GM18858 (cell line): ENCODE measurements at regions not wholly inside any gene's neighbourhood (a gene's known extent, or its start where the extent isn't known, plus 50 kb on each side); places are given as distances from the start of the nearest gene placed in this dataset.
"Not testable (repeated sequence)": the region's sequence is repeated elsewhere in the genome, so short reads cannot be mapped to it uniquely, and the experiment has no call there.

Experiments
- ATAC-seq: cut with Tn5 transposase; IDR thresholded peaks from one replicate; pipeline ENCODE4 v1.9.1; 2021; ENCODE audit not compliant: unreplicated experiment

GRCh38 chr15:66959875-66960274, 105.5 kb upstream of the SMAD3 start:
- no peak for ATAC-seq

- no peak for ATAC-seq
Measured at GRCh38 chr15:66960519-66960918, 104.9 kb upstream of the SMAD3 start.

GRCh38 chr15:66961407-66961884, 104.0 kb upstream of the SMAD3 start:
- no peak for ATAC-seq

- ATAC-seq = no peak
Measured at GRCh38 chr15:66961901-66962300, 103.5 kb upstream of the SMAD3 start.

GRCh38 chr15:66962522-66962921, 102.9 kb upstream of the SMAD3 start:
- ATAC-seq = no peak

GRCh38 chr15:66963084-66963483, 102.3 kb upstream of the SMAD3 start:
- ATAC-seq = no peak

DNA sequence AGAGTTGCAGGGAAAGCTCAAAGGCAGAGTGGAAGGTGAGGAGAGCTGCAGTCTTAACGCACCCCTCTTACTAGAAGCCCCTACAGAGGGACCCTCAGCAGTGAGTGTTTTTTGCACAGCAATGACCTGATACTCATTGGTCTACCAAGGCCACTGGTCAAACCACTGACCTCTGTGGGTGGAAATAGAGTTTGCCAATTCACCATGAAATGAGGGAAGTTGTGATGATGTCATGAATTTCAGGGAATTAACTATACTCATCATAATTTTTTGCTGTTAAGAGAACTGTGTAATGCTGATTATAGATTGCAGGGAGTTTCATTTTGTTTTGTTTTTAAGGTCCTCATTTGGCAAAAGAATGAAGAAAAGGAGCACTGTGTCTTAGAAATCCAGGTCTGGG, 101.7 kb upstream of the SMAD3 start:
- ATAC-seq = no peak

DNA sequence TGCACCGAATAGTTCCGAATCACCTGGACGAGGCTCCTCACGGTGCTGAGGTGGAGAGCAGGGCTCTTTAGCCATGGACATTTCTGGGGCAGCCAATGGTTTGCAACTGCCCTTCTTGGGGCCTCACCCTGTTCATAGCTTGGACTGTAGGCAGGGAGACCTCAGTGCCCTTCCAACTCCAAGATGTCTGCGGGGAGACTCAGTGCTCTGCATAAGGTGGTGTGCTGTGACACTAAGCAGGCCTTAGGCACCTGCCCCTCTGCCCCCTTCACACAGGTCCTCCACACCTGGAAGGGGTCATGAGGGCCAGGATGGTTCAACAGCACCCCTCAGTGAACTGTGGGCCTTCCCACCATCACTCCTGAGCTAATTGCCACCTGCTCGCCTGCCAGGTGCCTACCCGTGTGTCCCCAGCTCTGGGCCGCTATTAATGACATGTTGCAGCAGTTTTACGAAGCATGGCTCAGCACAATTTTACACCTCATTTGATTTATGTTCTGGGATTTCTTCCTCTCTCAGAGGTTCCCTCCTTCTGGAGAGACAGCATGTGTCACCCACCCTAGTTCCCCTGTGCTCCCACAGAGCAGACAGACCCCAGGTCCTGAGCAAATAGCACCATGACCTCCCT, 101.2 kb upstream of the SMAD3 start:
- no peak for ATAC-seq

DNA sequence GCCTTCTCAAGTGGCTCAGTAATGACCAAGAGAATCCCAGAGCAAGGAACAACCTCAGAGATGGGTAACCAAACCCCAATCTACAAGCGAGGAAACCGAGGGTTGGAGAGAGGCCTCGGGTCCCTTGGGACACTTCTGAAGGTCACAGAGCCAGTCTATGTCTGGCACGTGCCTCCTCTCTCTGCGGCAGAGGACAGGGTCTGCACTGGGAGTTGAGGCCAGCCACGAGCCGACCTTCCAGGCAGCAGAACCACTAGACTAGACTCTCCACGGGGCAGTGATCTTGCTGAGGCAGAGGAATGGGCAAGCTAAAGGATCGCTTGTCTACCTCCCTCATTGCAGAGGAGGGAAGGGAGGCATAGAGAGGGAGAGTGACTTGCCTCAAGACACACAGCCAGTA, 100.6 kb upstream of the SMAD3 start:
- ATAC-seq = no peak

- ATAC-seq = no peak
Measured at GRCh38 chr15:66965201-66965900, 100.1 kb upstream of the SMAD3 start.

DNA sequence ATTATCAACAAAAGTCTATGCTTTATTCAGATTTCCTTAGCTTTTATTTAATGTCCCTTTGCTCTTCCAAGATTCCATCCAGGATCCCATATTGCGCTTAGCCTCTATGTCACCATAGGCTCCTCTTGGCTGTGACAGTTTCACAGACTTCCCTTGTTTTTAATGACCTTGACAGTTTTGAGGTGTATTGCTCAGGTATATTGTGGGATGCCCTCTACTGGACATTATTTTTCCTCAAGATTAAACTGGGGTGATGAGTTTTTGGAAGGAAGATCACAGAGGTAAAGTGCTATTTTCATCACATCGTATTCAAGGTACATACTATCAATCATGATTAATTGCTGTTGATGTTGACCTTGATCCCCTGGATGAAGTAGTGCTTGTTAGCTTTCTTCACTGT, 99.1 kb upstream of the SMAD3 start:
- no peak for ATAC-seq

DNA sequence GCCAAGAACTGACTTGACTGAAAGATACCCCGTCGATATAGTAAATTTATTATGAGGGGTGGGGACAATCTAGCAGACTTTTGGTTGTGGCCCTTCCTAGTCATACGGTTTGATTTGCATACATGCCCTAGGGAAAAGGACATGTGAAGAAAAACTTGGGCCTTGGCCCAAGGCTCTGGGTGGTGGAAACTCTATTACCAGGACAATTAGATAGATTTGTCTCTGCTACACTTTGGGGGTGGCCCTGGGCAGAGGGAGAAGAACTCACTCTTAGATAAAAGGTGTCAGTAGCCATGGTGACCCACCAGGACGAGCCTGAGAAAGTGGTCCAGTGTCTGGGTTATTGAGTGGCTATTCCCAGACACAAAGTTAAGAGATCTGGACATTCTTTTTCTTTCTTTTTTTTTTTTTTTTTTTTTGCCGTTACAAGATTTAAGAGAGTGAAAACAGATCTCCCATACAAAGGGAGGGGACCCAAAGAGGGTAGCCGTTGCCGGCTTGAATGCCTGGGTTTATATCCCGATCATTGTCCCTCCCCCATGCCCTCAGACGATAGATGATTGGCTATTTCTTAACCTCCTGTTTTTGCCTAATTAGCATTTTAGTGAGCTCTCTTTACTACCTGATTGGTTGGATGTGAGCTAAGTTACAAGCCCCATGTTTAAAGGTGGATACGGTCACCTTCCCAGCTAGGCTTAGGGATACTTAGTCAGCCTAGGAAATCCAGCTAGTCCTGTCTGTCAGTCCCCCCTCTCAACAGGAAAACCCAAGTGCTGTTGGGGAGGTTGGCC, 96.4 kb upstream of the SMAD3 start:
- ATAC-seq = no peak

DNA sequence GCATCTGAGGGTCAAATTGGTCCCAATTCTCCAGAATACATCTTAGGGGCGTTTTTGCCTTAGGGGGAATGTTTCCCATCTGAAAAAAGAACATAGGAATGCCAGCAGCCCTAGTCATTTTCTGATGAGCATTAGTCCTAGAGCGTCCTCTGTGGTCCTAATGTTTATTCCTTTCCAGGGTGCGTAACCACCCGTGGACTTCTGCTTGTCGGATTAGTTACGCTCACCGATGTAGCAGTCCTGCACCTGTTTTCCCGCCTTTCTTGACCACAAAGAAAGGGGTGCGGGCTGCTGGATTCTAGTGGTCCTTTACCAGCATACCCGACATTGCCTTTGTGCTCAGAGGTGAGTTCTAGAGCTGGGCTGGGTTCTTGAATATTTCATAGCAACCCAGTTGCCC, 91.3 kb upstream of the SMAD3 start:
- not testable (repeated sequence) for ATAC-seq

GRCh38 chr15:66976106-66976640, 89.2 kb upstream of the SMAD3 start:
- not testable (repeated sequence) for ATAC-seq

DNA sequence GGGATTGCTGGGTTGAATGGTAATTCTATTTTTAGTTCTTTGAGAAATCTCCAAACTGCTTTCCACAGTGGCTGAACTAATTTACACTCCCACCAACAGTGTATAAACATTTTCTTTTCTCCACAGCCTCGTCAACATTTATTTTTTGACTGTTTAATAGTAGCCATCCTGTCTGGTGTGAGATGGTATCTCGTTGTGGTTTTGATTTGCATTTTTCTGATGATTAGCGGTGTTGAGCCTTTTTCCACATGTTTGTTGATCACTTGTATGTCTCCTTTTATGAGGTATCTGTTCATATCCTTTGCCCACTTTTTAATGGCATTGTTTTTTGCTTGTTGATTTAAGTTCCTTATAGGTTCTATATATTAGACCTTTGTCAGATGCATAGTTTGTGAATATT, 85.1 kb upstream of the SMAD3 start:
- not testable (repeated sequence) for ATAC-seq

DNA sequence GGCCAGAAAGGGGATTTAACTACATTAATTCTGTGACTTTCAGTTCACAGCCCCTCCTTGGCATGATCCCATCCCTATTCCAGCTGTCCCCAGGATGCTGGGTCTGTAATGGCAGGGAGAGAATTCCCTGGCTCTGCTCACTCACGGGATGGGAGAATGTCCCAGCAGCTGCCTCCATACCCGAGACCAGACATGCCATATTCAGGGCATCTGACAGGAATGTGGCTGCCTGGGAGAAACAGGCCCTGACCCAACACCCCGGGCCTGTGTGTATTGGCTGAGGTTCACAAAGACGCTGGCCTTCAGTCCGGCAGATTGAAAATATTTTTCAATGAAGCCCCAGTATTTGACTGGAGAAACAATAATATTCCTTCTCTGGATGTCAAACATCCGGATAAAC, 83.6 kb upstream of the SMAD3 start:
- ATAC-seq = no peak

DNA sequence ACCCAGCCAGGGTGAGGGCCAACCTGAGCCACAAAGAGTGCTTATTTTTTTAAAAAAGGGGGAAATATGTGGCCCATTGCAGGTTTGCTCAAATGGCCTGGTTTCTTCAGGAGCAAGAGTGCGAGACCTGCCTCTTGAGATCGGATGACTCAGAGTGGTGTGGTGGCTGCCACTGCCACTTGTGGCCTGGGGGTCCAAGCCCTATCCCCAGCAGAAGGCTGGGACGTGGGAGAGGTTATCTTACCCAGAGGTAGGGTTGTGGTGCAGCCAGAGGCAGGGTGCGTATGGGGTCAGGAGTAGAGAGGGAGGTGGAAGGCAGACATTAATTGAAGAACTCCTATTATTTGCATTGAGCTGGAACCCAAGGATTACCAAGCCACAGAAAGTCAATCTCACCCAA, 83.2 kb upstream of the SMAD3 start:
- no peak for ATAC-seq

- ATAC-seq = no peak
Measured at GRCh38 chr15:66982816-66983215, 82.6 kb upstream of the SMAD3 start.

- ATAC-seq = no peak
Measured at GRCh38 chr15:66985653-66986052, 79.7 kb upstream of the SMAD3 start.

DNA sequence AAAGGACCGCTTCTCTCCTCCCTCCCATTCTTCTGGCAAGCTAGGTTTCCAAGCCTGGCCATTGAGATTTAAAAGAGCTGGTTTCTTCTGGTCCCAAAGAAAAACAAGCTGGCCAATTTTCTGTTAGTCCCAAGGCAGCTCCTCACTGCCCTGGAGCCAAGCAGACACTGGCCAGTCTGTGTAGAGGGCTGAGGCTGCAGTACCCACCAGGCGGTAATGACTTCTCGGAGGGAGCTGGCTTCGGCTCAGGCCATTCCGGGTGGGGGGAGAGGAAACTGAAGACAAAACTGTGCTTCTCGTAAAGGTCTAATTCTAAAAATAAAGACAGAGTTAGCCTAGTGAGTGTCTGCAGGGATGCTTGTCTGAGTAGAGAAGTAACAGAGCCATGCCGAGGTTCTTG, 78.5 kb upstream of the SMAD3 start:
- no peak for ATAC-seq

- ATAC-seq = no peak
Measured at GRCh38 chr15:66993090-66993489, 72.3 kb upstream of the SMAD3 start.
